GM06990 (cell line): ENCODE measurements at regions not wholly inside any gene's neighbourhood (a gene's known extent, or its start where the extent isn't known, plus 50 kb on each side); places are given as distances from the start of the nearest gene placed in this dataset.

Source experiments
- DNase-seq: peaks from one replicate; pipeline ENCODE4 v3.0.0-alpha.2; 2011; ENCODE audit not compliant: insufficient read length; ENCODE audit errors: extremely low read depth
- H3K27me3 ChIP-seq: replicated peaks from 2 replicates; pipeline ENCODE4 v1.6.0; 2011; ENCODE audit warnings: low read length; ENCODE audit not compliant: control insufficient read depth, insufficient read depth
- H3K36me3 ChIP-seq: 2 replicates; pipeline ENCODE4 v1.5.1; 2011; ENCODE audit warnings: low read length; ENCODE audit not compliant: control insufficient read depth, insufficient read depth
- H3K4me3 ChIP-seq: replicated peaks from 2 replicates; pipeline ENCODE4 v1.5.1; 2011; ENCODE audit warnings: low read depth, mild to moderate bottlenecking, control low read depth, low read length
- TF ChIP-seq, protein P1 (sequence below): IDR thresholded peaks from 2 replicates; pipeline ENCODE4 v1.5.1; 2011; ENCODE audit warnings: low read length, control low read depth, mild to moderate bottlenecking, inconsistent platforms; ENCODE audit not compliant: insufficient read depth, poor library complexity, severe bottlenecking

GRCh38 chr15:94887391-94887790 lies 656.0 kb downstream of the MCTP2 start:
- Histone ChIP-seq H3K4me3 (no peak overlapping the region), H3K36me3 (no peaks in the 10 kb centered on the region), H3K27me3 (no peaks in the 10 kb centered on the region)
- TF ChIP-seq, protein P1, sequence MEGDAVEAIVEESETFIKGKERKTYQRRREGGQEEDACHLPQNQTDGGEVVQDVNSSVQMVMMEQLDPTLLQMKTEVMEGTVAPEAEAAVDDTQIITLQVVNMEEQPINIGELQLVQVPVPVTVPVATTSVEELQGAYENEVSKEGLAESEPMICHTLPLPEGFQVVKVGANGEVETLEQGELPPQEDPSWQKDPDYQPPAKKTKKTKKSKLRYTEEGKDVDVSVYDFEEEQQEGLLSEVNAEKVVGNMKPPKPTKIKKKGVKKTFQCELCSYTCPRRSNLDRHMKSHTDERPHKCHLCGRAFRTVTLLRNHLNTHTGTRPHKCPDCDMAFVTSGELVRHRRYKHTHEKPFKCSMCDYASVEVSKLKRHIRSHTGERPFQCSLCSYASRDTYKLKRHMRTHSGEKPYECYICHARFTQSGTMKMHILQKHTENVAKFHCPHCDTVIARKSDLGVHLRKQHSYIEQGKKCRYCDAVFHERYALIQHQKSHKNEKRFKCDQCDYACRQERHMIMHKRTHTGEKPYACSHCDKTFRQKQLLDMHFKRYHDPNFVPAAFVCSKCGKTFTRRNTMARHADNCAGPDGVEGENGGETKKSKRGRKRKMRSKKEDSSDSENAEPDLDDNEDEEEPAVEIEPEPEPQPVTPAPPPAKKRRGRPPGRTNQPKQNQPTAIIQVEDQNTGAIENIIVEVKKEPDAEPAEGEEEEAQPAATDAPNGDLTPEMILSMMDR, result no peak
- DNase-seq, result no peak

DNA sequence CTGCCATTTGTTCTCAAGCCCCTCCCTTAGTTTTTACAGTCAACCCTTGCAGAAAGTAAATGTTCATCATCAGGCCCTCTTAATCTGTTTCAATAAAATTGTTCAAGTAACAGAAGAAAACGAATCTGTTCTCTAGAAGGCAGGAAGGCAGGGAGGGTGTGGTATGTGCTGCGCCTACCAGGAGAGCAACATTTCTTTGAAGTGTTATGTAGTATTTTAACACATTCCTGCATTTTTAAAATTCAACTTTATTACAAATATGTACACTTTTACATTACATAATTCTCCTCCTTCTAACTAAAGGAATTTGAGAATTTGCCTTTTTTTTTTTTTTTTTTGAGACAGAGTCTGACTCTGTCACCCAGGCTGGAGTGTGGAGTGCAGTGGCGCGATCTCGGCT lies 657.8 kb downstream of the MCTP2 start:
- H3K27me3 ChIP-seq, result no peaks in the 10 kb centered on the region
- TF ChIP-seq, protein P1, result no peak
- H3K36me3 ChIP-seq, result no peaks in the 10 kb centered on the region
- H3K4me3 ChIP-seq, result no peak overlapping the region
- no peak for DNase-seq

DNA sequence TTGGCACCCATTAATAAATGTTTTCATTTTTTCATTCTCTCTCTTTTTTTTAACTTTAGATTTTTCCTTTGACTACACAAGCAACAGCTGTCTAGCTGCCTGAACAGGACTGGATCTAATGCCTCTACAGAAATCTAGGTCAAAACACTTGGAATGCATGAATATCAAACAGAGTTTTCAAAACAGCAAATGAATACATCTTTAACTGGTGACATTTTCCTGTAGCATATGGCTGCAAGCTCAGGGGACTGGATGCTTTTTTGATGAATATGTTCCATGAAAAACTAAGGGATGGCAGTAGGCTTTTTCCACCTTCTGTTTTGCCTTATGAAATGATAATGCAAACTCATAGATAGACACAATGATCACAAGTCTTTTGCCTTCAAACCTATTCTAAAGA lies 661.7 kb downstream of the MCTP2 start:
- no peak for DNase-seq
- Histone ChIP-seq H3K27me3 (no peaks in the 10 kb centered on the region), H3K4me3 (no peak overlapping the region)

DNA sequence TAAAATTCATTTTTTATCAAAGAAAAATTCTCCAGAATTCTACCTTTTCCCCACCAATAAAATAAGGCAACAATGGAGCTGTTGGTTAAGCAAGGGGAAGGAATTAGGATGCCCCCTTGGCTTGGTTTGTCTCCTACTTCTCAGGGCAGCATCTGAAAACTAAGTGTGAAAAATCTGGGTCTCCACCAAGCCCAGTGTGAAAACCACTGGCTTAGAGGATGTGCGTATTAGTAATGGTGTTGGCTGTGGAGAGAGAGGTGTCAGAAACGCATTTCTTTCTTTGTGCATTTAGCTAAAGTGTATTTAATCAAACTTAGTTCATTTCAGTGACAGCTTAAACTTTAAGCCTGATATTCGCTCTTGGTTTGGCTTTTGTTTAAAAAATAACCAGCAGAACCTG lies 662.7 kb downstream of the MCTP2 start:
- TF ChIP-seq, protein P1, result no peak
- no peaks in the 10 kb centered on the region for H3K27me3 ChIP-seq
- DNase-seq, result no peak
- no peak overlapping the region for H3K4me3 ChIP-seq
- no peaks in the 10 kb centered on the region for H3K36me3 ChIP-seq

More for the DNA sequence above, 661.7 kb downstream of the MCTP2 start:
- TF ChIP-seq, protein P1, result no peak
- H3K36me3 ChIP-seq, result no peaks in the 10 kb centered on the region

DNA sequence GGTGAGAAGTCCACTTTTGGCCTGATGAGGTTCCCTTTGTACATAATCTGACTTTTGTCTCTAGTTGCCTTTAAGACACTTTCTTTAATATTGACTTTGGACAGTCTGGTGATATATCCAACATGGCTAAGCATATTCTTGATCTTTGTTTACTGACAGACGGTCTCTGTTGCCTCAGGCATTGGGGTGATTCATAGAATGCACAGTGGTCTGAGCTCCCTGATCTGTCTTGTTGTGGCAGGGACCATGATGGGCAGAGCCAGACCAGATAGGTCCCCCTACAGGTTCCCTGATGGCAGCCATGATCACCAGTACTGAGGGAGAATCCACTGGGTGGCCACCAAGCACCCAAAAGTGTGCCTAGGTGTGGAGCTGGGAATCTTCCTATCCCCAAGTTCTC lies 678.1 kb downstream of the MCTP2 start:
- no peak for DNase-seq
- H3K4me3 ChIP-seq, result no peak overlapping the region
- TF ChIP-seq, protein P1, result no peak
- H3K27me3 ChIP-seq, result no peaks in the 10 kb centered on the region
- no peaks in the 10 kb centered on the region for H3K36me3 ChIP-seq

GRCh38 chr15:94910166-94910565 lies 678.8 kb downstream of the MCTP2 start:
- H3K4me3 ChIP-seq, result no peak overlapping the region
- TF ChIP-seq, protein P1, result no peak
- H3K27me3 ChIP-seq, result no peaks in the 10 kb centered on the region
- no peak for DNase-seq
- H3K36me3 ChIP-seq, result no peaks in the 10 kb centered on the region
